ENCODE measurements at regions not wholly inside any gene's neighbourhood (a gene's known extent, or its start where the extent isn't known, plus 50 kb on each side); places are given as distances from the start of the nearest gene placed in this dataset.

DNA sequence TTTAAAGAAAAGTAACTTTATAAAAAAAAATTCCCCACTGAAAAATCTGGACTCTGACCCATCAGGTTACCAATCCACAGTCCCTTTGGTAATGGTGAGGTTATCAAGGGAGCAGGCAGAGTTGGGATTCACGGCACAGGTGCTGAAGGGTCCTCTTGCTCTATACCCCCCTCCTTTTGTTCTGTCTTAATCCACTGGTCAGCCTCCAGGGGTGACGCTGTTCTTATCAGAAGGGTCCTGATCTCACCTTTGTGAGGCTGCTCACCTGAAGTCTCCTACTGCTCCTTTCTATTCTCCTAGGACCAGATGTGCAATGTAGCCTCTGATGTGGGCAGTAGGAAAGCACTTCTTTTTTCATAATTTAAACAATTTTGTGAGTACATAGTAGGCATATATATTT is 80.6 kb upstream of the E2F8 start:
- TF ChIP-seq POLR2AphosphoS5 (IDR thresholded peaks at IDR 0.05; ENCODE audit: borderline replicate concordance, low read depth, low read length) (no peak), EZH2 (IDR thresholded peaks at IDR 0.05) (no peak)
